PC-3 (cell line): ENCODE measurements at regions not wholly inside any gene's neighbourhood (a gene's known extent, or its start where the extent isn't known, plus 50 kb on each side); places are given as distances from the start of the nearest gene placed in this dataset.

Experiments used
- EZH2 ChIP-seq: fragments of 300-600 bp; sonication (generic); IDR thresholded peaks from one replicate; pipeline ENCODE4 v1.6.1; 2017; ENCODE audit warnings: antibody characterized with exemption, mild to moderate bottlenecking, low read length; ENCODE audit not compliant: unreplicated experiment
- EZH2phosphoT487 ChIP-seq: fragments of 300-600 bp; sonication (generic); IDR thresholded peaks from 2 replicates; pipeline ENCODE4 v1.6.1; 2018; ENCODE audit warnings: mild to moderate bottlenecking, antibody characterized with exemption, low read length, borderline replicate concordance
- TF ChIP-seq, protein P1 (sequence below): fragments of 300-600 bp; sonication (generic); conservative IDR thresholded peaks from 2 replicates; pipeline ENCODE4 v1.5.1; 2017; ENCODE audit warnings: antibody characterized with exemption, low read depth, mild to moderate bottlenecking, low read length

DNA sequence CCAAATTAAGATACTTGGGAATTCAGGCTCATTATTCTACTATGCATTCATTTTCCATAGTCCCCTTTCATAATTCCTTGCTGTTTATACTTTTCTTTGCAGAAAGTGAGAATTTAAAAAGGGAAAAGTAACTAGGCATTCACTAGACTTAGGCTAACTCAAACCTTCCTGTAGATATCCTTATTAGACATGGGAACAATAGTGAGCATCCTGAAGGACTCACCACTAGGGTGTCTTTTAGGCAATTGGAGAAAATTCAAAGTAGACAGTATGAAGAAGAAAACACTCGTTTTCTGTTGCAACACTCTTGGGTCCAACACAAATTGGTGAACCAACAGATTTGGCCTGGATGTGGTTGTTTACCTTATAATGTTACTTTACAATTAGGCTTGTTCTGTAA lies 213.2 kb upstream of the GRIN3A start:
- TF ChIP-seq, protein P1, sequence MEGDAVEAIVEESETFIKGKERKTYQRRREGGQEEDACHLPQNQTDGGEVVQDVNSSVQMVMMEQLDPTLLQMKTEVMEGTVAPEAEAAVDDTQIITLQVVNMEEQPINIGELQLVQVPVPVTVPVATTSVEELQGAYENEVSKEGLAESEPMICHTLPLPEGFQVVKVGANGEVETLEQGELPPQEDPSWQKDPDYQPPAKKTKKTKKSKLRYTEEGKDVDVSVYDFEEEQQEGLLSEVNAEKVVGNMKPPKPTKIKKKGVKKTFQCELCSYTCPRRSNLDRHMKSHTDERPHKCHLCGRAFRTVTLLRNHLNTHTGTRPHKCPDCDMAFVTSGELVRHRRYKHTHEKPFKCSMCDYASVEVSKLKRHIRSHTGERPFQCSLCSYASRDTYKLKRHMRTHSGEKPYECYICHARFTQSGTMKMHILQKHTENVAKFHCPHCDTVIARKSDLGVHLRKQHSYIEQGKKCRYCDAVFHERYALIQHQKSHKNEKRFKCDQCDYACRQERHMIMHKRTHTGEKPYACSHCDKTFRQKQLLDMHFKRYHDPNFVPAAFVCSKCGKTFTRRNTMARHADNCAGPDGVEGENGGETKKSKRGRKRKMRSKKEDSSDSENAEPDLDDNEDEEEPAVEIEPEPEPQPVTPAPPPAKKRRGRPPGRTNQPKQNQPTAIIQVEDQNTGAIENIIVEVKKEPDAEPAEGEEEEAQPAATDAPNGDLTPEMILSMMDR = no peak
- TF ChIP-seq EZH2 (no peak), EZH2phosphoT487 (no peak)
